ENCODE measurements at regions not wholly inside any gene's neighbourhood (a gene's known extent, or its start where the extent isn't known, plus 50 kb on each side); places are given as distances from the start of the nearest gene placed in this dataset.

DNA sequence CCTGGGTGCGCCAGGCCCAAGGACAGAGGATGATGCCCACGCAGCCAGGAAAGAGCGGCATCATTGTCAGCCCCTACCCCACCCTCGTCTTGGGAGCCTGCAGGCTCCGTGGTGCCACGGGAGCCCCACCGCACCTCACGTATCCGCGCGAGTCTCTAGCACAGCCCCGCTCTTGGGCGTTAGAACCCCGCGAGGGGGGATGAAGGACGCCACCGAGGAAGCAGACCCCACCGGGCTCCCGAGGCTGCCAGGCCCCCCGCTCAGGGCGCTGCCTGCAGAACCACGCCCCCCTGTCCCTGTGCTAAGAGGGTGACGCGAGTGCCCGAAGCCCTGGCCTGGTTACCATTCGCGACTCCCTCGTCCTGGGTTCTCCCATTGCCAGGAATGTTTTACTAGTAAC lies 52.3 kb upstream of the MS4A8 start:
- in situ Hi-C loops (cut with MboI; ENCODE audit: low sequenced_read_pairs) = no loop called here
- Histone ChIP-seq H3K4me1 (no peaks in the 10 kb centered on the region), H3K27me3 (ENCODE audit: low read depth) (no peaks in the 10 kb centered on the region), H3K9me3 (no peaks in the 10 kb centered on the region), H3K36me3 (replicated peaks) (no peaks in the 10 kb centered on the region), H3K4me3 (no peak overlapping the region)
- no peak for DNase-seq (ENCODE audit: low spot score in 2 of 2)
